ENCODE measurements at regions not wholly inside any gene's neighbourhood (a gene's known extent, or its start where the extent isn't known, plus 50 kb on each side); places are given as distances from the start of the nearest gene placed in this dataset.

DNA sequence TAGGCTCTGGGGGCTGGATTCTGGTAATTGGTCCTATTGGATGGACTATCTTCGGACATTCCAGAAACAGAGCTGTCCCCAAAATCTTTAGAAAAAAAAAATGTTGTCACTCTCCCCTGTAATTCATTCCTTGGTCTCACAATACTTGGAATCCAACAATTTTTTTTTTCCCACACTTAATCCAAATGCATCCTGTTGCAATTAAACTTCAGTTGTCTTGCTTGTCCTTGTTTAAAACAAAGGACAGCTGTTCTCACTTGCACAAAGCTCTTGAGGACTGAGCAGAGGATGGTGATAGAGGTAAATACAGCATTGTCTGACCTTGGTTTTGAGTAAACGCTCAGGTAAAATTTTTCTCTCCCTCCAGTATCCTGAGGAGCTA, 75.3 kb downstream of the SC5D start:
- POLR2A ChIA-PET, result no interaction called here
- TF ChIP-seq L3MBTL2 (conservative IDR thresholded peaks at IDR 0.05) (no peak), HDGF (IDR thresholded peaks at IDR 0.05; ENCODE audit: borderline replicate concordance) (no peak), NFRKB (IDR thresholded peaks at IDR 0.05) (no peak), FOXM1 (IDR thresholded peaks at IDR 0.05; ENCODE audit: borderline replicate concordance) (no peak), ARNT (IDR thresholded peaks at IDR 0.05) (no peak), SUZ12 (IDR thresholded peaks at IDR 0.05) (no peak)
- CTCF ChIA-PET, result interaction anchor here (1.5 kb wide), 1 partner anchor 9 kb away, joined by 3 read pairs; no protein-coding TSS in a partner anchor
- no peak for DNase-seq (ENCODE audit: extremely low spot score)

DNA sequence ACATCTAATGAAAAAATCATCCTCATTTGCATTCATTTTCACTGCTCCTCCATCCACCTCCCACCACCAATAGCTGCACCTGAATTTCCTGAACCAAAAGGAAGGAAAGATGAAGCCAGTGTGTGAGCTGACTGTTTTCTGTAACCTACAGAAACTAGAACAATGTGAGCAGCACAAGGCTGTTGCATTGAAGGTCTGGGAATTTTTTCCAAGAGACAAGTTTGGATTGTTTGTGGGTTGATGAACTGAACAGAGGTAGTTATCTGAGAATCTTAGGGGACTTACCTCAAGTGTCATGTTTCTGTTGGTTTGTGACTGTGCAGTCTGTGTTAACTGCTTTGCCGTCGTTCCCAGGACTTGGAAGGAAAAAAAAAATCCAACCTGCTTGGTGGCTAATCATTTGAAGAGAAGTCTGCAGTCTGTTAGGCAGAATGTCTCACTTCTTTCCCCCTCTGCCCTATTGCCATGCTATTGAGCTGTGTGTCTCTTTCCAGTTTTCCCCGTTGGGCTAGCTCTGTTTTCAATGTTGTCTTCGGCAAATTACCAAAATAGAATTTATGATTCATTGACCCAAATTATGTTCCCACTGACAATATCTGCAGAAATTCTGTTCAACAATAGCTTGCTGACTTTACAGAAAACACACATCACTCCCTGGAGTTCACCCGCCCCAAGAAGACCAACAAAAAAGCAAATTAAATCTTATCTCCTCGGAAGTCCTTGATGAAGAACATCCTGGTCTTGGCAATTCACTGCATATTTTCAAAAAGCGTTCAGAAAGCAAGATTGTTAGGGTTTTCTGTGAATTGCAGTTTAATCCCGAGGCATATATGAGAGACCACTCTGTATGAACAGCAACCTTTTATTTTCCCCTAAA, 76.0 kb downstream of the SC5D start:
- ChIA-PET CTCF (no interaction called here), POLR2A (no interaction called here)
- no peak for TF ChIP-seq BHLHE40 (IDR thresholded peaks at IDR 0.05; ENCODE audit: borderline replicate concordance)
- no peak for TF ChIP-seq FOXM1 (IDR thresholded peaks at IDR 0.05; ENCODE audit: borderline replicate concordance)
- TF ChIP-seq CTBP1 (IDR thresholded peaks at IDR 0.05; ENCODE audit: borderline replicate concordance), result no peak
- no peak for TF ChIP-seq ARNT (IDR thresholded peaks at IDR 0.05)
- TF ChIP-seq FOXA1 (IDR thresholded peaks at IDR 0.05), result no peak
- no peak for TF ChIP-seq LEF1 (IDR thresholded peaks at IDR 0.05; ENCODE audit: borderline replicate concordance)
- no peak for TF ChIP-seq HDGF (IDR thresholded peaks at IDR 0.05; ENCODE audit: borderline replicate concordance)
- no peak for TF ChIP-seq NFRKB (IDR thresholded peaks at IDR 0.05)
- no peak for TF ChIP-seq L3MBTL2 (conservative IDR thresholded peaks at IDR 0.05)
- TF ChIP-seq, protein P1, sequence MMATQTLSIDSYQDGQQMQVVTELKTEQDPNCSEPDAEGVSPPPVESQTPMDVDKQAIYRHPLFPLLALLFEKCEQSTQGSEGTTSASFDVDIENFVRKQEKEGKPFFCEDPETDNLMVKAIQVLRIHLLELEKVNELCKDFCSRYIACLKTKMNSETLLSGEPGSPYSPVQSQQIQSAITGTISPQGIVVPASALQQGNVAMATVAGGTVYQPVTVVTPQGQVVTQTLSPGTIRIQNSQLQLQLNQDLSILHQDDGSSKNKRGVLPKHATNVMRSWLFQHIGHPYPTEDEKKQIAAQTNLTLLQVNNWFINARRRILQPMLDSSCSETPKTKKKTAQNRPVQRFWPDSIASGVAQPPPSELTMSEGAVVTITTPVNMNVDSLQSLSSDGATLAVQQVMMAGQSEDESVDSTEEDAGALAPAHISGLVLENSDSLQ (IDR thresholded peaks at IDR 0.05), result no peak
- TF ChIP-seq SP1 (IDR thresholded peaks at IDR 0.05), result no peak
- TF ChIP-seq ZNF384 (IDR thresholded peaks at IDR 0.05), result no peak
- TF ChIP-seq SUZ12 (IDR thresholded peaks at IDR 0.05), result no peak
- TF ChIP-seq TARDBP (IDR thresholded peaks at IDR 0.05), result no peak
- no peak for TF ChIP-seq FOXK2 (IDR thresholded peaks at IDR 0.05)
- no peak for DNase-seq (ENCODE audit: extremely low spot score)

DNA sequence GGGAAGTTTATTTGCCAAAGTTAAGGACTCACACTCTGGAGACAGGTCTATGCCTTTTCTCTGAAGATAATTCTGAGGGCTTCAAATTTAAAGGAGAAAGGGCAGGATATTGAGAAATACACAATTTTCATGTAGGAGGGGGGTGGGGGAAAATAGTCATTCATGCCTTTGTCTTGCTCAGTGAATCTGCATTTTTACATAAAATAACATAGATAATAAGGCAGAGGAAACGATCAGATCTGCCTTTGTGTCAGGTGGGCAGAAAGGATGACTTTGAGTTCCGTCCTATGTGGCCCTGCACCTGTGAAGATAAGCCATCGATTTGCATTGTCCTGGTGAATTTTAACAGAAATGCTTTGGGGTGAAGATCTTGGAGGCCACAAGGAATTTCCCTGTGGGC, 76.8 kb downstream of the SC5D start:
- ChIA-PET POLR2A (no interaction called here), CTCF (interaction anchor here (1.3 kb wide), 1 partner anchor 10 kb away, joined by 3 read pairs; no protein-coding TSS in a partner anchor)
- TF ChIP-seq HDGF (IDR thresholded peaks at IDR 0.05; ENCODE audit: borderline replicate concordance) (no peak), FOXK2 (IDR thresholded peaks at IDR 0.05) (no peak), ARNT (IDR thresholded peaks at IDR 0.05) (no peak)
- DNase-seq (ENCODE audit: extremely low spot score), result no peak

DNA sequence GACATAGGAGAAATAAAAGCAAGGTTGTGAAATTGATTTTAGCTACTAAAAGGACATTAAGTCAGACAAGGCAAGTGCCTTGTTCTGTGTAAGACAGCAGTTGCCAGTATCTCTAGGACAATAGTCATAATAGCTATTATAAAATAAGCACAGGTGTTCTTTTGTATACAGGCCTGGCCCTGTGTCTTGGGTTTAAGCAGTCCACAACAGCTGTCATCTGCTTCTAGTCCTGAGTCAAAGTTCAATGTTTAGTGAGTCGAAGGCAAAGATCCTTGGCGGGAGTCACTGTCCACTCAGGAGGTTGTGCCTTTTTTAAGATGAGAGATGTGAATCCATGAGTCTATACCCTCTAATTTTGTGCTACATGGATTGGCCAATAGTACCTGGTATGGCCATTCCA, 79.5 kb downstream of the SC5D start:
- no peak for TF ChIP-seq NFRKB (IDR thresholded peaks at IDR 0.05)
- TF ChIP-seq CTBP1 (IDR thresholded peaks at IDR 0.05; ENCODE audit: borderline replicate concordance), result no peak
- TF ChIP-seq ARNT (IDR thresholded peaks at IDR 0.05), result no peak
- no peak for TF ChIP-seq SUZ12 (IDR thresholded peaks at IDR 0.05)
- no peak for TF ChIP-seq ZNF384 (IDR thresholded peaks at IDR 0.05)
- TF ChIP-seq LEF1 (IDR thresholded peaks at IDR 0.05; ENCODE audit: borderline replicate concordance), result no peak
- no peak for TF ChIP-seq FOXA1 (IDR thresholded peaks at IDR 0.05)
- TF ChIP-seq TARDBP (IDR thresholded peaks at IDR 0.05), result no peak
- TF ChIP-seq SP1 (IDR thresholded peaks at IDR 0.05), result no peak
- TF ChIP-seq, protein P1 (IDR thresholded peaks at IDR 0.05), result no peak
- no peak for TF ChIP-seq BHLHE40 (IDR thresholded peaks at IDR 0.05; ENCODE audit: borderline replicate concordance)
- TF ChIP-seq HDGF (IDR thresholded peaks at IDR 0.05; ENCODE audit: borderline replicate concordance), result no peak
- no peak for TF ChIP-seq FOXK2 (IDR thresholded peaks at IDR 0.05)
- POLR2A ChIA-PET, result no interaction called here
- DNase-seq (ENCODE audit: extremely low spot score), result no peak
- CTCF ChIA-PET, result no interaction called here

DNA sequence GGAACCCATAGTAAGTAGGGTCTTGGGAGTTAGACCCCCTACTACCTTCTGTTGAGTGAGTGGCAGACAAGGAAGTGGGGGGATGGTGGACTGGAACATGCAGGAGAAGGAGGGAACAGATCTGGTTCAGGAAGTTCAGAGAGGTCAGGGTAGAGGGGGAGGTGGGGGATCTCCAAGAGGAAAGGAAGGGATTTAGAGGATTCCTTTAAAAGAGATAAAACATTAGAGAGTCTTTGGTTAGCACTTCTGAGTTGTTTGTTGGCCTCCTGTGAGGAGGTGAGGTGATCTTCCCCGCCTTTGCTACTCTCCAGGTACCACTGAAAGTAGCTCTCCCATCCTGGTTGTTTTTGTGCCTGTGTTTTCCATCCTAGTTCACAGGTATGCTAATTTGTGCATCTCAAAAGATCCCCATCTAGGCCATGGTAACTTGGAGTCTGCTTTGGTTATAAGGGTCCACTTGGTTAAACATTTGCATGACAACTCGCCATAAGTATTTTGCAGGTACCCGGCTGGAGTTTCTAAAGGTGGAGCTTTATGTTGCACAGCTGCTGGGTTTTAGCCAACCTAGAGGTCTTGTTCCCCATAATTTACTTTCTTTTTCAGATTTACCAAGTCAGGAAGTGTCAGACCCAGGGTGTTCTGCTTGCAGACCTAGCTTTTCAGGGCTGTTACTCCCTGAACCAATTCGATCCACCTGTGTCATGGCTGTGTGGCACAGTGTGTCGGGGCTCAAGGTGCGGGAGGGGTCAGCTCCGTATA, 79.3 kb upstream of the SORL1 start:
- ChIA-PET CTCF (no interaction called here), POLR2A (no interaction called here)
- no peak for DNase-seq (ENCODE audit: extremely low spot score)
- TF ChIP-seq, protein P1 (IDR thresholded peaks at IDR 0.05), result no peak
- TF ChIP-seq ELF4 (IDR thresholded peaks at IDR 0.05), result no peak
- no peak for TF ChIP-seq SP1 (IDR thresholded peaks at IDR 0.05)
- no peak for TF ChIP-seq L3MBTL2 (conservative IDR thresholded peaks at IDR 0.05)
- TF ChIP-seq FOXK2 (IDR thresholded peaks at IDR 0.05), result no peak
- TF ChIP-seq FOXM1 (IDR thresholded peaks at IDR 0.05; ENCODE audit: borderline replicate concordance), result no peak
- TF ChIP-seq TARDBP (IDR thresholded peaks at IDR 0.05), result no peak
- no peak for TF ChIP-seq ARNT (IDR thresholded peaks at IDR 0.05)
- TF ChIP-seq HDGF (IDR thresholded peaks at IDR 0.05; ENCODE audit: borderline replicate concordance), result no peak
- no peak for TF ChIP-seq ZNF384 (IDR thresholded peaks at IDR 0.05)
- TF ChIP-seq BHLHE40 (IDR thresholded peaks at IDR 0.05; ENCODE audit: borderline replicate concordance), result no peak
- TF ChIP-seq CTBP1 (IDR thresholded peaks at IDR 0.05; ENCODE audit: borderline replicate concordance), result no peak
- no peak for TF ChIP-seq LEF1 (IDR thresholded peaks at IDR 0.05; ENCODE audit: borderline replicate concordance)
- TF ChIP-seq NFRKB (IDR thresholded peaks at IDR 0.05), result no peak
- TF ChIP-seq FOXA1 (IDR thresholded peaks at IDR 0.05), result no peak

All from HEK293T (cell line).